GM03348 (cell line): ENCODE measurements at regions not wholly inside any gene's neighbourhood (a gene's known extent, or its start where the extent isn't known, plus 50 kb on each side); places are given as distances from the start of the nearest gene placed in this dataset.

Source experiments
- DNase-seq: peaks from one replicate; pipeline ENCODE4 v3.0.0; 2012; ENCODE audit warnings: low spot score

DNA sequence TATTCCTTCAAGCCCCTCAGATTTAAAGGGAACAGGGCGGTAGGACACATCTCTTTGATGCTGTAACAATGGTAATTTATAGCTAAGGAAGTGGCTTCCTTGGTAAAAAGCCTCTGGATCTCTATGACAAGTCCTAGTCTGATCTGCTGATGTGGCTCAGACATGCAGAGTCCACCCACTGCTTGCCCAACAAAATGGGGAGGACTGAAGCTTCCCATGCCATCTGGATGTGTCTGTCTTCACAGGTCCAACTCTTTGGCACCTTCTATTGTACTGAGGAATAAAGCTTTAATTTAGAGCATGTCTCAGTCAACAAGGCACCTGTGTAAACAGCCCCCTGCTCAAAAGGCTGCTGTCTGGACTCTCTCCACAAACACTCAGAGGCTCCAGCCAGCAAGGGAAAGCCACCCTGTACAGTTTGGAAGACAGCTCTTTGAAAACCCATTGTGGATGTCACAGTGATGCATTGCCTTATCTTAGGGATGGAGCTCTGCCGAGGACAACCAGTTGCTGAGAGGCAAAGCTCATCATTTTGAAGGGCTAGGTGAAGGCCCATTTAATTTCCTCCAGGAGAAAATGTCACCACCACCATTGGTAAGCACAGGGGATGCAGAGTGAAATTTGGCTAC is 348.6 kb upstream of the GRM7 start:
- no peak for DNase-seq

DNA sequence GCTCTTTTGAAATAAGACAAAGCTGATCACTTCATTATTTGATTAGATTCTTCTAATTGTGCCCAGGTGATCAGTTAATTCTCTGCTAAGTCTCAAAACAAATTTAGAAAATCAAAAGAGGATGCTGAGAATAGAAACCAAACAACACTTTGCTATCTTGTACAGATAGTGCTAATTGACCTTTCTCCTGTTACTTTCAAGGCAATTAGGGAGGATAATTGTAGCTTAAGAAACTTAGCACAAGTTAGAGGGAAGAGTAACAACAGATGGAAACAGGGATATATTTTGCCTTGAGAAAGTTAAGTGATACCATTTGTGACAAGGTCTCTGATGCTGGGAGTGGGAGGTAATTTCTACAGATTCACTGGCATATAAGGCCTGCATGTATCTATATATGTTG is 344.8 kb upstream of the GRM7 start:
- no peak for DNase-seq

- no peak for DNase-seq
Measured at GRCh38 chr3:6516694-6517093, 344.2 kb upstream of the GRM7 start.

- DNase-seq: no peak
Measured at GRCh38 chr3:6518709-6519345, 342.1 kb upstream of the GRM7 start.

DNA sequence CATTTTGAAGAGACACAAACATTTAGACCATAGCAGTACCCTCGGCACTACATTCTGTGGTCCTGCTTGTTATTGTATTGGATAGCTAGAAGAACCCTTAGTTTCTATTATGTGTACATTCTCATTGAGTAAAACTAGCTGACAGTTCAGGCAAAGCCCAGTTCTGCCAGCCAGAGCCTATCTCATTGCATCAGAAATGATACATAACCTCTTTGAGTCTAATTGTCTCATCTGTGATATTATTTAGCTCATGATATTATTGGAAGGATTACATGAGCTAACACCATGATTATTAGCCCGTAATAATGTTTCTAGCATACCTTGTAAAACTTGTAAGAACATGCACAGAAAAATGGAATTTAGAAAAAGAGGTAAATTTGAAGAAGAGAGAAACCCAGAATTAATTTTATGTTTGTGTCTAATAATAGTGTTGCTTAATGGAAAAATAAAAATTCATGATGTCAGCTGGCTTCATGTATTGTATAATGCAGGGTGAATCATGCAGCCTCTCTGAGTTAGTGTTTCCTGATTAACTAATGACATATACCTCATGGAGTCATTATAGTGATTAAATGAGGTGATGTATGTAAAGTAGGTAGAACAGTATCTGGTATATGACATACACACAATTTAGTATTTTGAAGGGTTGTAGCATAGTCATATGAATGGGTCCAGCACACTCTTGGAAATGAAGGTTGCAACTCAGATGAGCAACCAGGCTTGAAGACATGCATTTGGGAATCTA is 339.4 kb upstream of the GRM7 start:
- no peak for DNase-seq

GRCh38 chr3:6522191-6522590 is 338.7 kb upstream of the GRM7 start:
- DNase-seq: no peak

GRCh38 chr3:6523043-6523442 is 337.9 kb upstream of the GRM7 start:
- DNase-seq: no peak

GRCh38 chr3:6524479-6524878 is 336.4 kb upstream of the GRM7 start:
- no peak for DNase-seq

- DNase-seq: no peak
Measured at GRCh38 chr3:6526321-6526720, 334.6 kb upstream of the GRM7 start.

DNA sequence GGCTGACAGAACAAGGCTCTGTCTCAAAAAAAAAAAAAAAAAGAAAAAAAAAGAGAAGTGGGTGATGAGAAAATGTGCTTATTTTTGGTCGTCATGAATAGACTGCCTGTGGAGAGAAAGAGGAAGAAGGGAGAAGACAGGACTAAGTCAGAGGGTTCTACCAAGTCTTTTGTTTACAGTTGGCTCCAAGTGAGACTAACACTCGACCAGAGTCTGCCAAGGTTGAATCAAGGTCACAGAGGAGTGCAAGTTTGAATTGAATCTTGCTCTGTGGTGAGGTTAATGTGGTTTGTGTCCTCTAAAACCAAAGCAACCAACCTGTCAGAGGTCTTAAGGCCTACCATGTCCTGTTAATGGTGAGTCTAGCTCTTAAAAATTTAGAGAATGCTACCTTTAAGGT is 334.1 kb upstream of the GRM7 start:
- no peak for DNase-seq

DNA sequence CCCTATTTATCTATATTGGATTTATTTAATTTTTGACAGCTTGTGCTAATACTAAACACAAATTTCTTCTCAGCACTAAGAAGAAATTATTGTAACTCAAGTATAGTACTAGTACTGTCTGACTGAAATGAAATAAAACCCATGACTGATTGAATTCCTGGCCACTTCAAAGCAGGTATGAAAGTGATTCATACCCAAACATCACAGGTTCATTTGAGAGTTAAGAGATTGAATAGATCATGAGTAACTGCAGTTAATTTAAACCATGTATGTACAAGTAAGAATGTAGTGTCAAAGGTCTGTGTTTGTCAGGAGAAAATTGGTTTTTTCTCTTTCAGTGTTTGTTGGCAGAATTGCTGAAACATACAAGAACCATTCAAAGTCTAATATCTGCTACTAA is 332.0 kb upstream of the GRM7 start:
- no peak for DNase-seq

GRCh38 chr3:6531153-6531552 is 329.8 kb upstream of the GRM7 start:
- no peak for DNase-seq

GRCh38 chr3:6532101-6532500 is 328.8 kb upstream of the GRM7 start:
- no peak for DNase-seq

- no peak for DNase-seq
Measured at GRCh38 chr3:6540981-6541380, 319.9 kb upstream of the GRM7 start.

GRCh38 chr3:6542795-6543194 is 318.1 kb upstream of the GRM7 start:
- DNase-seq: no peak

DNA sequence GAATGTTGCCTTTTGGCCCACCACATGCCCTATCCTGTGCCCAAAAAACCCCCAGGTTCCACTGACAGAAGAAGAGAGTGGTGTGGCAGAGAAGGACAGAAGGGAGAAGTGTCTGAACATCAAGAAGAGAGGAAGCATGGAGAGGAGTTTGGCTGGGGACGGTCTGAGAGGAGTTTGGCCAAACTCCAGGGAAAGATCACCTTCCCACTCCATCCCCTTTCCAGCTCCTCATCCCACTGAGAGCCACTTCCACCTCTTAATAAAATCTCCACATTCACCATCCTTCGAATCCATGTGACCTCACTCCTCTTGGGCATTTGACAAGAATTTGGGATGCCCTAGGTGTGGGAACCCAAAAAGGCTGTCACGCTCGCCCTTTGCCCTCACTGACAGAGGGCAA is 311.6 kb upstream of the GRM7 start:
- DNase-seq: no peak

- DNase-seq: no peak
Measured at GRCh38 chr3:6551165-6551564, 309.8 kb upstream of the GRM7 start.

DNA sequence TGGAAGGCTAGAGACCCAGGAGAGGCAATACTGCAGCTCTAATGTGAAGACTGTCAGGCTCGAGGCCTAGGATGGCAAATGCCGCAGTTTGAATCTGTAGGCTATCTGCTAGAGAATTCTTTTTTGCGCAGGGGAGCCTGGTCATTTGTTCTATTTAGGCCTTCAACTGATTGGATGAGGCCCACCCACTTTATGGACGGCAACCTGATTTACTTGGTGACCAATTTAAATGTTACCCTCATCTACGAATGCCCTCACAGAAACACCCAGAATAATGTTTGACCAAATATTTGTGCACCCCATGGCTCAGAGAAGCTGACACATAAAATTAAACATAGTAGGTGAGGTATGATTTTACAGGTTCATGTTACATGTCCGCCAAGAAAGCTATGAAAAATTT is 300.7 kb upstream of the GRM7 start:
- DNase-seq: no peak

DNA sequence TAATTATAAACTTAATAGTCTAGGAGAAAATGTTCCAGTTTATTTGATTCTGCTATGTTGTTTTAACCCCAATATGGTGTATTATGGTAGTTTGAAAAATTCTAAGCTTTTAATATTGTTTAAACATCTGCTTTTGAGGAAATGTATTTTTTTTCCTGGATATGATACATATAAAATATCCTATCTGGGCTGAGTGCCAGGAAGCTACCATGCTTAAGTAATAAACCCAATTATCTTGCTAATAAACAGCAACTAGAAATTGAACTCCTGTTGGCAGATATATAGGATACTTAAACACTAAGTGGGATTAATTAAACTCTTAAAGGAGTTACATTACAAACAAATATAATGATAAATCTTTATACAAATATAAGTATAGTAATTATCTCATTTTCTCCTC is 293.7 kb upstream of the GRM7 start:
- DNase-seq: no peak

GRCh38 chr3:6568999-6569493 is 291.9 kb upstream of the GRM7 start:
- DNase-seq: no peak

DNA sequence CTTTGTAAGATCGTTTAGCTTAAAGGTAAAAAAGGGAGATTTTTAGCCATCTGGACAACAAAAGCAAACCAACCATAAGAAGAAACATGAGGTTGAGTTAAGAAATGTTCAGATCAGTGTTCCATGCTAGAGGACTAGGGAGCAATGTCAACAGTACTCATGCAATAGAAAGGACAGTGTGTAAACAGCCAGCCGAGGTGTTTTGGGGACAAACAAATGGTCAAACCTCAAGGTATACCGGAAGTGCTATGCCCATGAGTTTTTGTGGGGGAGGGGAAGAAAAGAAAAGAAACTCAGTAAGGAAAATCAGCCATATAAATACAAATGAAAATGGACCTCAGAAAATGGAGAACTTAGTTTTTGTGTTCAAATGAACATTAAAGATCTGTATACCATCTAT is 289.5 kb upstream of the GRM7 start:
- DNase-seq: no peak

GRCh38 chr3:6577584-6577983 is 283.3 kb upstream of the GRM7 start:
- no peak for DNase-seq

- DNase-seq: no peak
Measured at GRCh38 chr3:6578526-6578925, 282.4 kb upstream of the GRM7 start.
